CD4-positive, alpha-beta T cell (primary cell): ENCODE measurements at regions not wholly inside any gene's neighbourhood (a gene's known extent, or its start where the extent isn't known, plus 50 kb on each side); places are given as distances from the start of the nearest gene placed in this dataset.

ENCODE experiments used
- ATAC-seq: fragments of 200-7000 bp; cut with Tn5 transposase; one replicate; pipeline ENCODE4 v1.10.0; 2022; ENCODE audit warnings: mild to moderate bottlenecking; ENCODE audit not compliant: poor library complexity
- CTCF ChIA-PET: fragments of 350-600 bp; sonication (Branson Sonifier 250); formaldehyde crosslinking; loops from one replicate; lab custom pipeline; 2021; ENCODE audit warnings: antibody characterized with exemption, inconsistent platforms; lab: Charles Lee
- POLR2A ChIA-PET: fragments of 350-600 bp; sonication (Branson Sonifier 250); formaldehyde crosslinking; loops from one replicate; lab custom pipeline; 2021; ENCODE audit warnings: antibody characterized with exemption, inconsistent platforms; lab: Charles Lee
- DNase-seq, 14 experiments: peaks; one replicate each; pipeline ENCODE4 v3.0.0-alpha.2; 2013 to 2020; ENCODE audit warnings: mixed read lengths in 2 of 14
- H3K27ac ChIP-seq, 2 donors: one replicate each; pipeline versions ENCODE4 v1.5.1 to v1.7.0; 2013; ENCODE audit warnings: low read length in 2 of 2, low read depth in 1 of 2, mild to moderate bottlenecking in 1 of 2
- H3K27me3 ChIP-seq, 2 experiments: 1 replicate in 1 of 2; 2 replicates in 1 of 2; pipeline versions ENCODE4 v1.6.1 to v1.7.0; 2013; ENCODE audit warnings: low read length in 2 of 2, control low read depth in 1 of 2, mild to moderate bottlenecking in 1 of 2, moderate library complexity in 1 of 2; ENCODE audit not compliant: insufficient read depth in 2 of 2, control insufficient read depth in 1 of 2
- H3K36me3 ChIP-seq: one replicate; pipeline ENCODE4 v1.6.1; 2013; ENCODE audit warnings: low read length, control low read depth; ENCODE audit not compliant: insufficient read depth
- H3K4me1 ChIP-seq: one replicate; pipeline ENCODE4 v1.6.1; 2013; ENCODE audit warnings: low read length, control low read depth; ENCODE audit not compliant: insufficient read depth
- H3K4me3 ChIP-seq: one replicate; pipeline ENCODE4 v1.5.1; 2013; ENCODE audit warnings: mild to moderate bottlenecking, low read length, moderate library complexity
- H3K9me3 ChIP-seq, 2 experiments: 1 replicate in 1 of 2; 2 replicates in 1 of 2; pipeline versions ENCODE4 v1.6.1 to v1.7.0; 2013; ENCODE audit warnings: low read length in 2 of 2, mild to moderate bottlenecking in 2 of 2, control low read depth in 1 of 2, moderate library complexity in 1 of 2; ENCODE audit not compliant: control insufficient read depth in 1 of 2, insufficient read depth in 1 of 2
- H3K27ac Mint-ChIP-seq: one replicate; pipeline ENCODE4 v1.8.0; 2020; ENCODE audit warnings: mixed read lengths
- H3K27me3 Mint-ChIP-seq: one replicate; pipeline ENCODE4 v1.8.0; 2021; ENCODE audit warnings: mixed read lengths
- H3K36me3 Mint-ChIP-seq: one replicate; pipeline ENCODE4 v1.8.0; 2021; ENCODE audit warnings: low read depth, mixed read lengths
- H3K4me1 Mint-ChIP-seq: one replicate; pipeline ENCODE4 v1.8.0; 2021; ENCODE audit warnings: low read depth, mixed read lengths
- H3K4me3 Mint-ChIP-seq: one replicate; pipeline ENCODE4 v1.8.0; 2020; ENCODE audit warnings: mild to moderate bottlenecking, mixed read lengths
- H3K9me3 Mint-ChIP-seq: one replicate; pipeline ENCODE4 v1.8.0; 2020; ENCODE audit warnings: mixed read lengths
- intact Hi-C, 2 experiments: fragments of 100-400 bp; cut with DNase I in 1 of 2; cut with micrococcal nuclease in 1 of 2; formaldehyde crosslinking; loops; one replicate each; pipeline versions ENCODE4 v1.15.1 to v1.9.0; 2023 to 2025; cut with DNase I, micrococcal nuclease
- TF ChIP-seq, protein P1 (sequence below): fragments of 200-600 bp; IDR thresholded peaks from one replicate; pipeline ENCODE4 v1.8.0; 2022; ENCODE audit warnings: antibody characterized with exemption, mild to moderate bottlenecking

DNA sequence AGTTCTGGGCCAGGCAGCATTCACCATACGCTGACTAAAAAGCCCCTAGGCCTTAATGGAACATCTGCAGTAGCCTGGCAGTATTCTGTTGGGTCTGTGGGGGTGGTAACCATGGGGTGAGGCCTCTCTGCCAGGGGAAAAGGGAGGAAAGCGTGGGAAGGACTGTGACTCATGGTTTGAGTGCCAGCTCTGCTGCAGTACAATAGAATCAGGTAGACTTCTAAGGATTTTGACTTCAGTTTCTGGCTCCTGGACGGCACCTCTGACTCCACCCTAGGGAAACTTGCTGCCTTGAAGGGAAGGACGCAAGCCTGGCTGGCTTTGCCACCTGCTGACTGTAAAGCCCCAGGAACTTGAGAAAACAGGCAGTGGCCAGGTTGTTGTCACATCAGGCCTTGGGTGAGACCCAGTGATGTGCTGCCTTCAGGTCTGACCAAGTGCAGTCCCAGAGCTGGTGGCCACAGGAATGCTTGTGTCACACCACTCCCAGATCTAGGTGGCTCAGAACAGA lies 148.6 kb downstream of the SUCNR1 start:
- Mint-ChIP-seq H3K27ac (no peak overlapping the region), H3K9me3 (no peaks in the 10 kb centered on the region), H3K27me3 (no peaks in the 10 kb centered on the region), H3K36me3 (no peaks in the 10 kb centered on the region), H3K4me3 (no peak overlapping the region), H3K4me1 (no peaks in the 10 kb centered on the region)
- Histone ChIP-seq H3K27ac (no peak overlapping the region), H3K4me3 (no peak overlapping the region), H3K9me3 (no peaks in the 10 kb centered on the region), H3K4me1 (no peaks in the 10 kb centered on the region), H3K27me3 (no peaks in the 10 kb centered on the region), H3K36me3 (no peaks in the 10 kb centered on the region)
- ATAC-seq (no peak), DNase-seq (no peak)
- intact Hi-C loops, result no loop called here
- ChIA-PET CTCF (no interaction called here), POLR2A (no interaction called here)
- TF ChIP-seq, protein P1, sequence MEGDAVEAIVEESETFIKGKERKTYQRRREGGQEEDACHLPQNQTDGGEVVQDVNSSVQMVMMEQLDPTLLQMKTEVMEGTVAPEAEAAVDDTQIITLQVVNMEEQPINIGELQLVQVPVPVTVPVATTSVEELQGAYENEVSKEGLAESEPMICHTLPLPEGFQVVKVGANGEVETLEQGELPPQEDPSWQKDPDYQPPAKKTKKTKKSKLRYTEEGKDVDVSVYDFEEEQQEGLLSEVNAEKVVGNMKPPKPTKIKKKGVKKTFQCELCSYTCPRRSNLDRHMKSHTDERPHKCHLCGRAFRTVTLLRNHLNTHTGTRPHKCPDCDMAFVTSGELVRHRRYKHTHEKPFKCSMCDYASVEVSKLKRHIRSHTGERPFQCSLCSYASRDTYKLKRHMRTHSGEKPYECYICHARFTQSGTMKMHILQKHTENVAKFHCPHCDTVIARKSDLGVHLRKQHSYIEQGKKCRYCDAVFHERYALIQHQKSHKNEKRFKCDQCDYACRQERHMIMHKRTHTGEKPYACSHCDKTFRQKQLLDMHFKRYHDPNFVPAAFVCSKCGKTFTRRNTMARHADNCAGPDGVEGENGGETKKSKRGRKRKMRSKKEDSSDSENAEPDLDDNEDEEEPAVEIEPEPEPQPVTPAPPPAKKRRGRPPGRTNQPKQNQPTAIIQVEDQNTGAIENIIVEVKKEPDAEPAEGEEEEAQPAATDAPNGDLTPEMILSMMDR, result no peak

DNA sequence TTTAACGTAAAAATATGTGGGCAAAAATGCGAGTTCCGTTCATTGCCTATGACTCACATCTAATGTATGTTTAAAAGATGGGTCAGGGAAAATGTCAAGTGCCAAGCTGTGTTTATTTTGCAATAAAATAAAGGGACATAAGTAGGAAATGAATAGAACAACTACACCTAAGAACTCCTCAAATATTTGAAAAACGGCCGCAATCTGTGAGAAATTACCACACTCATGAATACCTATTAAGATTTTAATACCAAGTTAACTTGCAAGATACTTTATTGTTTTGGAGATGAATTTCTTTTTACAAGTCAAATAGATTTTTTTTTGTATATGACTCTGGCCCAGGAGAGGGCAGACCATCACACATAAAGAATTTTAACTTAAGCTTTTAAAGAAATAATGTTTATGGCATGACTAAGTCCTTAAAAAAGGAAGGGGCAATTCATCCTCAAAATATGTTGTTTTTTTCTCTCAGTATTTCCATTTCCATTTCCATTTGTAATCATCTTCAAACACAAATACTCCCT lies 152.7 kb downstream of the SUCNR1 start:
- no peaks in the 10 kb centered on the region for H3K27me3 Mint-ChIP-seq
- TF ChIP-seq, protein P1, result no peak
- H3K36me3 Mint-ChIP-seq, result no peaks in the 10 kb centered on the region
- H3K4me1 Mint-ChIP-seq, result no peaks in the 10 kb centered on the region
- Histone ChIP-seq H3K36me3 (no peaks in the 10 kb centered on the region), H3K4me1 (no peaks in the 10 kb centered on the region), H3K27me3 (no peaks in the 10 kb centered on the region), H3K27ac (no peak overlapping the region), H3K9me3 (no peaks in the 10 kb centered on the region), H3K4me3 (no peak overlapping the region)
- intact Hi-C loops, result loop anchor here (5.0 kb wide), 2 partner anchors 416 to 496 kb away; no protein-coding TSS in a partner anchor
- POLR2A ChIA-PET, result interaction anchor here (1.1 kb wide), 1 partner anchor 446 kb away, joined by 4 read pairs; no protein-coding TSS in a partner anchor
- ATAC-seq (no peak), DNase-seq (peak in 3 of 14 experiments; percentile 13 to 23 (median 22))
- H3K27ac Mint-ChIP-seq, result no peak overlapping the region
- H3K9me3 Mint-ChIP-seq, result no peaks in the 10 kb centered on the region
- no peak overlapping the region for H3K4me3 Mint-ChIP-seq
- CTCF ChIA-PET, result interaction anchor here (1.2 kb wide), 2 partner anchors 418 to 446 kb away, joined by 4 to 6 read pairs; no protein-coding TSS in a partner anchor

DNA sequence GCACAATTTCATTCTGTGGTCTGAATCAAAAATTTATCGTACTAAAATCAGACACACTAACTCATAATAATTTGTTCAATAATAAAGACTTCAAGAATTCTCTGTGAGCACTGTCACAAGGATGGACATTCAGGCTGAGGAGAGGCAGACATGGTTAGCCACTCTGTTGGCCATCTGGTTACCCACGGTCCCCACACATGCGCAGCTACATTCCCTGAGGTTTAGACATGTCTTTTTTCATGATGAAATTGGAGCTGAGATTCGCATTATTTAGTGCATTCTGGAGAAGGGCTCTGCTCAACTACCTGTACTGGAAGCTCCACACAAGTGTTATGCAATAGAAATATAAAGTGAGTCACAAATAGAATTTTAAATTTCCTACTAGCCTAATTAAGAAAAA lies 156.9 kb downstream of the SUCNR1 start:
- Histone ChIP-seq H3K4me3 (no peak overlapping the region), H3K27ac (no peak overlapping the region), H3K4me1 (no peaks in the 10 kb centered on the region), H3K27me3 (no peaks in the 10 kb centered on the region), H3K9me3 (no peaks in the 10 kb centered on the region), H3K36me3 (no peaks in the 10 kb centered on the region)
- DNase-seq, result no peak
- Mint-ChIP-seq H3K27me3 (no peaks in the 10 kb centered on the region), H3K27ac (no peak overlapping the region), H3K4me1 (no peaks in the 10 kb centered on the region), H3K4me3 (no peak overlapping the region), H3K36me3 (peaks cover 6% of the 10 kb centered on the region), H3K9me3 (peaks cover 6% of the 10 kb centered on the region)
- ChIA-PET CTCF (interaction anchor here (0.9 kb wide), 1 partner anchor 43 kb away, joined by 3 read pairs; no protein-coding TSS in a partner anchor), POLR2A (interaction anchor here (0.7 kb wide), 1 partner anchor 1938 kb away, joined by 3 read pairs; no protein-coding TSS in a partner anchor)
- ATAC-seq, result no peak
- intact Hi-C loops, result no loop called here
- TF ChIP-seq, protein P1, result no peak
